HCT116 (cell line): ENCODE measurements at regions not wholly inside any gene's neighbourhood (a gene's known extent, or its start where the extent isn't known, plus 50 kb on each side); places are given as distances from the start of the nearest gene placed in this dataset.

Experiments
- ATAC-seq: fragments of 200-7000 bp; cut with Tn5 transposase; 2 replicates; pipeline ENCODE4 v1.9.1; 2020; ENCODE audit warnings: mild to moderate bottlenecking, moderate library complexity
- BruUV-seq: library from RNA; stranded (reverse); fragments of 400-500 nt; replicated peaks from 2 replicates; lab custom pipeline; 2021; lab: Mats Ljungman, UMichigan
- CTCF ChIA-PET: fragments of 300-600 bp; sonication (Branson Sonifier 250); formaldehyde crosslinking; loops from one replicate; lab custom pipeline; 2021; ENCODE audit warnings: antibody characterized with exemption; lab: Charles Lee
- POLR2A ChIA-PET: fragments of 300-600, 350-600 bp; sonication (Branson Sonifier 250); formaldehyde crosslinking; loops from one replicate; lab custom pipeline; 2021; ENCODE audit warnings: antibody characterized with exemption; lab: Charles Lee
- RAD21 ChIA-PET, 2 experiments: fragments of 300-600 bp; sonication (Branson Sonifier 250); formaldehyde crosslinking; loops; one replicate each; lab custom pipeline; 2023; ENCODE audit warnings: low total read pairs in 2 of 2; ENCODE audit not compliant: uncharacterized antibody in 2 of 2, unreplicated experiment in 2 of 2, low non-redundant PET in 1 of 2; lab: Charles Lee
- DNase-seq: peaks from one replicate; pipeline ENCODE4 v3.0.0-alpha.2; 2010; ENCODE audit warnings: low read depth, low spot score
- H2AFZ ChIP-seq: fragments of 200-600 bp; shearing (Covaris generic), sonication (generic); 2 replicates; pipeline ENCODE4 v1.6.1; 2017; ENCODE audit warnings: low read depth, mixed run types, mixed read lengths, antibody characterized with exemption, low read length; ENCODE audit not compliant: poor library complexity, severe bottlenecking
- H3K27ac ChIP-seq: 2 replicates; pipeline ENCODE4 v1.5.1; 2012; ENCODE audit warnings: low read depth, low read length
- H3K27me3 ChIP-seq: fragments of 200-600 bp; sonication (generic); 2 replicates; pipeline ENCODE4 v1.6.1; 2016; ENCODE audit warnings: mixed run types, low read length, mixed read lengths; ENCODE audit not compliant: insufficient read depth
- H3K36me3 ChIP-seq, 2 experiments: fragments of 200-500 bp in 1 of 2; fragments of 200-600 bp in 1 of 2; sonication (Bioruptor generic) in 1 of 2; sonication (generic) in 1 of 2; 2 replicates each; pipeline versions ENCODE4 v1.5.1 to v1.6.1; 2014 to 2016; ENCODE audit warnings: low read length in 2 of 2, inconsistent platforms in 1 of 2, mixed read lengths in 1 of 2, mixed run types in 1 of 2; ENCODE audit not compliant: insufficient read depth in 2 of 2, control insufficient read depth in 1 of 2
- H3K4me1 ChIP-seq, 2 experiments: fragments of 200-600 bp in 1 of 2; sonication (generic) in 1 of 2; 2 replicates each; pipeline versions ENCODE4 v1.5.1 to v1.6.1; 2012 to 2017; ENCODE audit warnings: low read length in 2 of 2, inconsistent platforms in 1 of 2, mild to moderate bottlenecking in 1 of 2, mixed read lengths in 1 of 2, mixed run types in 1 of 2, moderate library complexity in 1 of 2; ENCODE audit not compliant: insufficient read depth in 2 of 2, control insufficient read depth in 1 of 2
- H3K4me2 ChIP-seq: fragments of 200-600 bp; sonication (generic); 2 replicates; pipeline ENCODE4 v1.6.1; 2017; ENCODE audit warnings: mixed run types, low read length, mixed read lengths
- H3K4me3 ChIP-seq, 2 experiments: fragments of 200-600 bp in 1 of 2; sonication (generic) in 1 of 2; replicated peaks in 1 of 2; 2 replicates each; pipeline ENCODE4 v1.5.1; 2011 to 2016; ENCODE audit warnings: low read length in 2 of 2, control low read depth in 1 of 2, low read depth in 1 of 2, mild to moderate bottlenecking in 1 of 2, mixed read lengths in 1 of 2, mixed run types in 1 of 2
- H3K79me2 ChIP-seq: fragments of 200-600 bp; sonication (generic); 2 replicates; pipeline ENCODE4 v1.6.1; 2017; ENCODE audit warnings: mild to moderate bottlenecking, mixed run types, low read length, moderate library complexity, mixed read lengths; ENCODE audit not compliant: insufficient read depth
- H3K9ac ChIP-seq: fragments of 200-600 bp; sonication (generic); 2 replicates; pipeline ENCODE4 v1.6.1; 2016; ENCODE audit warnings: low read length, mixed read lengths
- H3K9me2 ChIP-seq: fragments of 200-600 bp; sonication (generic), shearing (Covaris generic); 2 replicates; pipeline ENCODE4 v1.6.1; 2017; ENCODE audit warnings: mixed run types, mild to moderate bottlenecking, moderate library complexity; ENCODE audit not compliant: insufficient read depth
- H3K9me3 ChIP-seq, 2 experiments: fragments of 200-500 bp in 1 of 2; fragments of 200-600 bp in 1 of 2; sonication (Bioruptor generic) in 1 of 2; sonication (generic) in 1 of 2; 2 replicates each; pipeline ENCODE4 v1.6.1; 2014 to 2017; ENCODE audit warnings: low read length in 2 of 2, mixed read lengths in 2 of 2, inconsistent platforms in 1 of 2, low read depth in 1 of 2, mild to moderate bottlenecking in 1 of 2, mixed run types in 1 of 2, moderate library complexity in 1 of 2; ENCODE audit not compliant: control insufficient read depth in 1 of 2, insufficient read depth in 1 of 2
- H4K20me1 ChIP-seq: fragments of 200-600 bp; sonication (generic), shearing (Covaris generic); 2 replicates; pipeline ENCODE4 v1.6.1; 2017; ENCODE audit warnings: mixed run types, mild to moderate bottlenecking, moderate library complexity; ENCODE audit not compliant: insufficient read depth
- ATF3 ChIP-seq: IDR thresholded peaks from 2 replicates; pipeline ENCODE4 v1.6.1; 2012
- CEBPB ChIP-seq: IDR thresholded peaks from 2 replicates; pipeline ENCODE4 v1.6.1; 2012; ENCODE audit warnings: low read depth
- CTCF ChIP-seq, 3 experiments: fragments of 200-600 bp in 1 of 3; sonication (generic) in 1 of 3; IDR thresholded peaks in 2 of 3; conservative IDR thresholded peaks in 1 of 3; 2 replicates each; pipeline ENCODE4 v1.5.1; 2012 to 2017; ENCODE audit warnings: low read depth in 2 of 3, low read length in 2 of 3, antibody characterized with exemption in 1 of 3, borderline replicate concordance in 1 of 3, control low read depth in 1 of 3, mild to moderate bottlenecking in 1 of 3, mixed read lengths in 1 of 3, mixed run types in 1 of 3, moderate library complexity in 1 of 3; ENCODE audit not compliant: insufficient read depth in 1 of 3
- EGR1 ChIP-seq: IDR thresholded peaks from 2 replicates; pipeline ENCODE4 v1.6.1; 2012; ENCODE audit warnings: low read depth
- ELF1 ChIP-seq: IDR thresholded peaks from 2 replicates; pipeline ENCODE4 v1.6.1; 2012; ENCODE audit warnings: low read depth, borderline replicate concordance
- EZH2 ChIP-seq: fragments of 200-600 bp; sonication (generic); IDR thresholded peaks from 2 replicates; pipeline ENCODE4 v1.6.1; 2017; ENCODE audit warnings: antibody characterized with exemption, mixed run types
- JUND ChIP-seq: IDR thresholded peaks from 2 replicates; pipeline ENCODE4 v1.6.1; 2012
- MAX ChIP-seq: IDR thresholded peaks from 2 replicates; pipeline ENCODE4 v1.6.1; 2012
- POLR2A ChIP-seq: IDR thresholded peaks from 2 replicates; pipeline ENCODE4 v1.7.0; 2011; ENCODE audit warnings: borderline replicate concordance; ENCODE audit not compliant: insufficient read depth, insufficient read length; ENCODE audit errors: extremely low read depth
- POLR2AphosphoS5 ChIP-seq: IDR thresholded peaks from 2 replicates; pipeline ENCODE4 v1.6.1; 2011; ENCODE audit warnings: mild to moderate bottlenecking, low read depth, low read length, moderate library complexity
- RAD21 ChIP-seq: IDR thresholded peaks from 2 replicates; pipeline ENCODE4 v1.6.1; 2012; ENCODE audit warnings: low read depth, mild to moderate bottlenecking
- REST ChIP-seq: IDR thresholded peaks from 2 replicates; pipeline ENCODE4 v1.6.1; 2012; ENCODE audit warnings: low read depth
- SIN3A ChIP-seq: IDR thresholded peaks from 2 replicates; pipeline ENCODE4 v1.6.1; 2012; ENCODE audit warnings: low read depth
- SRF ChIP-seq: IDR thresholded peaks from 2 replicates; pipeline ENCODE4 v1.6.1; 2012; ENCODE audit warnings: low read depth
- TCF7L2 ChIP-seq: IDR thresholded peaks from 2 replicates; pipeline ENCODE4 v1.7.0; 2011; ENCODE audit warnings: borderline replicate concordance, inconsistent platforms; ENCODE audit not compliant: insufficient read depth, insufficient read length; ENCODE audit errors: extremely low read depth
- ZBTB33 ChIP-seq: IDR thresholded peaks from 2 replicates; pipeline ENCODE4 v1.6.1; 2011; ENCODE audit warnings: mild to moderate bottlenecking, low read length, moderate library complexity; ENCODE audit not compliant: insufficient replicate concordance; ENCODE audit errors: extremely low read depth
- ZFX ChIP-seq: fragments of 450-650 bp; IDR thresholded peaks from 2 replicates; pipeline ENCODE4 v1.6.1; 2017
- ZNF274 ChIP-seq: fragments of 200-500 bp; sonication (Bioruptor generic); IDR thresholded peaks from 2 replicates; pipeline ENCODE4 v1.6.1; 2014; ENCODE audit warnings: mild to moderate bottlenecking, low read depth, low read length, inconsistent platforms
- intact Hi-C: fragments of 100-400 bp; cut with micrococcal nuclease; formaldehyde crosslinking; loops from 2 replicates; pipeline ENCODE4 v1.10.0; 2022

- intact Hi-C loops, result no loop called here
- Histone ChIP-seq H3K4me1 (peaks cover 3 to 5% of the 10 kb centered on the region in 2 experiments; a peak in 3 of 4 replicates), H3K79me2 (no peaks in the 10 kb centered on the region), H3K9me2 (no peaks in the 10 kb centered on the region), H3K27ac (no peak overlapping the region), H3K4me2 (no peak overlapping the region), H2AFZ (no peak overlapping the region), H3K9me3 (no peaks in the 10 kb centered on the region), H3K9ac (no peak overlapping the region), H3K4me3 (no peak overlapping the region), H4K20me1 (no peaks in the 10 kb centered on the region), H3K36me3 (no peaks in the 10 kb centered on the region), H3K27me3 (no peaks in the 10 kb centered on the region)
- RAD21 ChIA-PET, result no interaction called here
- no TSS peak for BruUV-seq
- CTCF ChIA-PET, result no interaction called here
- DNase-seq, result no peak
- POLR2A ChIA-PET, result no interaction called here
- ATAC-seq, result no peak
- TF ChIP-seq JUND (no peak), TCF7L2 (no peak), ZFX (no peak), CEBPB (no peak), CTCF (IDR thresholded peaks at IDR 0.05 in 2 of 3, conservative IDR thresholded peaks at IDR 0.05 in 1 of 3; ENCODE audit: borderline replicate concordance in 1 of 3, insufficient read depth in 1 of 3, low read depth in 2 of 3, low read length in 2 of 3) (no peak), POLR2AphosphoS5 (no peak), REST (no peak), MAX (no peak), SIN3A (no peak), ZNF274 (no peak), ATF3 (no peak), EGR1 (no peak), EZH2 (no peak), SRF (no peak), POLR2A (no peak), RAD21 (no peak), ELF1 (no peak), ZBTB33 (no peak)
These were observed 69.1 kb downstream of the ADM start for GRCh38 chr11:10373929-10374328.
